Skeletal muscle cell (primary cell): ENCODE measurements at regions not wholly inside any gene's neighbourhood (a gene's known extent, or its start where the extent isn't known, plus 50 kb on each side); places are given as distances from the start of the nearest gene placed in this dataset.

Experiments used
- DNase-seq: peaks from one replicate; pipeline ENCODE4 v3.0.0-alpha.2; 2010; ENCODE audit warnings: low read depth
- H3K4me3 ChIP-seq: 2 replicates; pipeline ENCODE4 v1.5.1; 2011; ENCODE audit warnings: low read depth, mild to moderate bottlenecking, control low read depth, low read length, moderate library complexity

DNA sequence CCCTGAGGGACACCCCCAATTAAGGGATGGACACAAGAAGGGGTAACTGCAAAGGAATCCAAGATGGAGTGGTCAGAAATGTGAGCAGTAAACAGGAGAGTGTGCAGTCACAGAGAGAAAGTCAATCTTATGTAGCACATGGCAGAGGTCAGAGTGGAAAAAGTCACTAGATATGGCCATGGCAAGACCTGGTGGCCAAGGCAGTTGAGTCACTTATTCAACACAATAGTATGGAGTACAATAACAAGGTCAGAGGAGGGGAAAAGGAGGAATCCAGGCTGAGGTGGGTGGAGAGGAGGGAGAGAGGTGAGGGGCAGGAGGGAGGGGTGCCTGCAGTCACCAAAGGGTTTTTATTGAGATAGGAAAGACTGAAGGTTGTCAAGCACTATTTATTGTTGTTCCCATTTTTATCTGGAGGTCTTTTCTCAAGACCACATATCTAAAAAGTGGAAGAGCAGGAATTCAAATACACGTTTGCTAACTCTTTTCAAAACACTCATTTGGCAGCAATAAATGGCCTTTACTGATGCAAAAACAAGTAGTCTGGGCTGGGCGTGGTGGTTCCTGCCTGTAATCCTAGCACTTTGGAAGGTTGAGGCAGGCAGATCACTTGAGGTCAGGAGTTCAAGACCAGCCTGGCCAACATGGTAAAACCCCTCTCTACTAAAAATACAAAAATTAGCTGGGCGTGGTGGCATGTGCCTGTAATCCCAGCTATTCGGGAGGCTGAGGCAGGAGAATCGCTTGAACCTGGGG, 53.3 kb upstream of the ARHGEF3 start:
- DNase-seq = no peak
- no peak overlapping the region for H3K4me3 ChIP-seq

DNA sequence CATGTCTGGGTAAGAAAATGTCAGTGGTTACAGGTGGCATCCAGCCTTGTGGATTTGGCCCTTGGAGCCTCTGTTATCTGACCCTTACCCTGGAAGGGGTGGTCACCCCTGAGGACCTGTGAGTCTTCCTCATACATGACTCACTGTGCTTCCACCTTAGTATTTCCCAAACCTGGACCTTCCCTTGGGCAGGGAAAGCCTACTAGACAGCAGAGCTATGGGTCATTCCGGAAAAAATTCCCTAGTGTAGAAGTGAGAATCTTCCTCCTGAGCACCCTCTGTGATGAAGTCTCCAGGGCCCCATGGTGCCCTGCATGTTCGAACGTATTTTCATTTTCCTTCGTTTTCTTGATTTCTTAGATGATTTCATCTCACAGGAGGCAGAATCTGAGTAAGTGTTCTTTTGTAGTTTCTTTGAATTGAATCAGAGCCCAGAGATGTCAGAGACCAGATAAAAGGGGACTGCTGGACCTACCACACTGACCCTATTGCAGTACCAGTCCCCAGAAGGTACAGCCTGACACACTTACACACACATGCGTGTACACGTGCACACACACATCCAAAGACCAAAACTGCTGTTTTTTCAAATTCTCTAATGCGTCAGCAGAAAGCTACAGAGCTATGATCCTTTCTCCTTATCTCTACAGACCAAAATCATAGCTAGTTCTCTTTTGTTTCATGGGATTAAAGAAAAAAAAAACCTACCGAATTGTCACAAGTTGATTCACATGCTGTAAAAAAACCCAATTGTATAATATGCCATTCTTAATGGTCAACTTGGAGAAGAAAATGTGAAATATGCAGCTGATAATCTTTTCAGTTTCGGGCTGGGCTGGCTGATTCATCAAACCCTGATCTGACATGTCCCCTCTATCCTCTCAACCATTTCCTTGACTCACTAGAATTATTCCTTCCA, 50.5 kb upstream of the ARHGEF3 start:
- H3K4me3 ChIP-seq = no peak overlapping the region
- DNase-seq = no peak
